Keratinocyte (primary cell): ENCODE measurements at regions not wholly inside any gene's neighbourhood (a gene's known extent, or its start where the extent isn't known, plus 50 kb on each side); places are given as distances from the start of the nearest gene placed in this dataset.

ENCODE experiments used
- DNase-seq: peaks from one replicate; pipeline ENCODE4 v3.0.0-alpha.2; 2011; ENCODE audit warnings: low read depth, missing footprints, low spot score
- FAIRE-seq: peaks from 2 replicates; lab custom pipeline; 2011; peaks lifted over from hg19 to GRCh38; lab: Jason Lieb, UNC
- H2AFZ ChIP-seq: 2 replicates; pipeline ENCODE4 v1.6.0; 2012; ENCODE audit warnings: low read length, control low read depth, inconsistent platforms; ENCODE audit not compliant: control insufficient read depth
- H3K27ac ChIP-seq: 2 replicates; pipeline ENCODE4 v1.5.1; 2011; ENCODE audit warnings: low read length; ENCODE audit not compliant: control insufficient read depth, insufficient read depth
- H3K27me3 ChIP-seq: 3 replicates; pipeline ENCODE4 v1.6.0; 2011; ENCODE audit warnings: low read length; ENCODE audit not compliant: control insufficient read depth, insufficient read depth; ENCODE audit errors: extremely low read depth
- H3K36me3 ChIP-seq, 2 experiments: 2 replicates in 1 of 2; 3 replicates in 1 of 2; pipeline ENCODE4 v1.5.1; 2011; ENCODE audit warnings: low read length in 2 of 2, mild to moderate bottlenecking in 1 of 2; ENCODE audit not compliant: control insufficient read depth in 2 of 2, insufficient read depth in 2 of 2; ENCODE audit errors: extremely low read depth in 1 of 2
- H3K4me1 ChIP-seq: 3 replicates; pipeline ENCODE4 v1.5.1; 2011; ENCODE audit warnings: low read length; ENCODE audit not compliant: control insufficient read depth, insufficient read depth; ENCODE audit errors: extremely low read depth
- H3K4me2 ChIP-seq: 3 replicates; pipeline ENCODE4 v1.6.0; 2011; ENCODE audit warnings: low read depth, low read length; ENCODE audit not compliant: control insufficient read depth, insufficient read depth; ENCODE audit errors: extremely low read depth
- H3K4me3 ChIP-seq, 3 experiments: fragments of 200-600 bp in 1 of 3; sonication (generic) in 1 of 3; 2 replicates in 2 of 3; 3 replicates in 1 of 3; pipeline ENCODE4 v1.5.1; 2011 to 2016; ENCODE audit warnings: low read length in 3 of 3, mild to moderate bottlenecking in 3 of 3, control low read depth in 2 of 3, inconsistent platforms in 1 of 3, low read depth in 1 of 3, mixed read lengths in 1 of 3, mixed run types in 1 of 3, moderate library complexity in 1 of 3; ENCODE audit not compliant: control insufficient read depth in 2 of 3, insufficient read depth in 2 of 3; ENCODE audit errors: extremely low read depth in 1 of 3
- H3K79me2 ChIP-seq: 2 replicates; pipeline ENCODE4 v1.6.0; 2012; ENCODE audit warnings: low read length; ENCODE audit not compliant: control insufficient read depth, insufficient read depth
- H3K9ac ChIP-seq: 3 replicates; pipeline ENCODE4 v1.6.0; 2011; ENCODE audit warnings: low read length; ENCODE audit not compliant: control insufficient read depth, insufficient read depth; ENCODE audit errors: extremely low read depth
- H3K9me1 ChIP-seq: 3 replicates; pipeline ENCODE4 v1.6.0; 2011; ENCODE audit warnings: low read length; ENCODE audit not compliant: control insufficient read depth, insufficient read depth; ENCODE audit errors: extremely low read depth
- H3K9me3 ChIP-seq: 2 replicates; pipeline ENCODE4 v1.5.1; 2012; ENCODE audit warnings: low read depth, low read length; ENCODE audit not compliant: control insufficient read depth
- H4K20me1 ChIP-seq: 3 replicates; pipeline ENCODE4 v1.6.0; 2011; ENCODE audit warnings: low read length; ENCODE audit not compliant: control insufficient read depth, insufficient read depth; ENCODE audit errors: extremely low read depth
- CTCF ChIP-seq, 3 experiments: IDR thresholded peaks in 1 of 3; conservative IDR thresholded peaks in 1 of 3; optimal IDR thresholded peaks in 1 of 3; 2 replicates in 2 of 3; 3 replicates in 1 of 3; pipeline versions ENCODE3 to v1.5.1; 2011; ENCODE audit warnings: low read length in 3 of 3, mild to moderate bottlenecking in 3 of 3, moderate library complexity in 2 of 3, control low read depth in 1 of 3, inconsistent platforms in 1 of 3; ENCODE audit not compliant: insufficient read depth in 2 of 3; ENCODE audit errors: extremely low read depth in 1 of 3
- EZH2 ChIP-seq: IDR thresholded peaks from one replicate; pipeline ENCODE4 v1.6.1; 2012; ENCODE audit warnings: inconsistent platforms, mild to moderate bottlenecking, low read length, moderate library complexity
- dilution Hi-C: fragments of 300-500 bp; cut with MboI; formaldehyde crosslinking; loops from one replicate; pipeline ENCODE4 v1.7.0; 2020; ENCODE audit warnings: low sequenced_read_pairs; ENCODE audit not compliant: extremely low pct_ligation_motif_present

DNA sequence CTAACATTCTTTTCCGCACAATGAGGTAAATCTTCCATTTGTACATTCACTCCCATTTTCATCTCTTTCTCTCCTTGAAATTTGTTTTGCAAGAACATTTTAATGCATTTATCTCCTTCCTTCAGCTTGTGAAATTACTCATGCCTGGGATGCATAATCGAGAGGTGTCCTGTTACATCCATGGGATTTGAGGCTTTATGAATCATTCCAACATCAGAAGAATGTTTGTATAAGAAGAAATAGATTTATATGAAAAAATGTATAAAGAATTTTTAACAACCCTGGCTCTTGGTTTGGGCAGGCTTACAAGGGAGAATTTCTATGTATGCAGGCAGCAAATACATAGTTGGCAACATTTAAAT, 93.2 kb upstream of the MBNL1 start:
- Histone ChIP-seq H3K4me1 (peaks cover 15% of the 10 kb centered on the region), H3K9me3 (no peaks in the 10 kb centered on the region), H2AFZ (no peak overlapping the region), H3K27ac (no peak overlapping the region), H4K20me1 (no peaks in the 10 kb centered on the region), H3K79me2 (no peaks in the 10 kb centered on the region), H3K9me1 (no peaks in the 10 kb centered on the region), H3K27me3 (no peaks in the 10 kb centered on the region), H3K4me2 (peak overlapping the region; percentile 30), H3K4me3 (no peak overlapping the region), H3K9ac (no peak overlapping the region), H3K36me3 (no peaks in the 10 kb centered on the region)
- no peak for TF ChIP-seq CTCF (optimal IDR thresholded peaks at IDR 0.05 in 1 of 3, IDR thresholded peaks at IDR 0.05 in 1 of 3, conservative IDR thresholded peaks at IDR 0.05 in 1 of 3; ENCODE audit: extremely low read depth in 1 of 3, insufficient read depth in 2 of 3, low read length in 3 of 3)
- no peak for TF ChIP-seq EZH2
- DNase-seq (peak; percentile 4), FAIRE-seq (peak; percentile 79)
- dilution Hi-C loops = no loop called here

- no peak overlapping the region for H2AFZ ChIP-seq
- TF ChIP-seq EZH2 = no peak
- TF ChIP-seq CTCF (optimal IDR thresholded peaks at IDR 0.05 in 1 of 3, IDR thresholded peaks at IDR 0.05 in 1 of 3, conservative IDR thresholded peaks at IDR 0.05 in 1 of 3; ENCODE audit: extremely low read depth in 1 of 3, insufficient read depth in 2 of 3, low read length in 3 of 3) = no peak
- DNase-seq (no peak), FAIRE-seq (no peak)
- H3K9me3 ChIP-seq = no peaks in the 10 kb centered on the region
- H3K27me3 ChIP-seq = no peaks in the 10 kb centered on the region
- H3K4me3 ChIP-seq = no peak overlapping the region
- H3K4me2 ChIP-seq = no peak overlapping the region
- dilution Hi-C loops = no loop called here
- no peaks in the 10 kb centered on the region for H3K36me3 ChIP-seq
- H3K9ac ChIP-seq = no peak overlapping the region
- no peaks in the 10 kb centered on the region for H3K79me2 ChIP-seq
- H3K4me1 ChIP-seq = peaks cover 15% of the 10 kb centered on the region
- H4K20me1 ChIP-seq = no peaks in the 10 kb centered on the region
- H3K27ac ChIP-seq = no peak overlapping the region
- H3K9me1 ChIP-seq = no peaks in the 10 kb centered on the region
These were observed 92.5 kb upstream of the MBNL1 start for GRCh38 chr3:152176241-152176640.
